HG03432 (cell line): ENCODE measurements at regions not wholly inside any gene's neighbourhood (a gene's known extent, or its start where the extent isn't known, plus 50 kb on each side); places are given as distances from the start of the nearest gene placed in this dataset.

Experiments
- ATAC-seq: cut with Tn5 transposase; IDR thresholded peaks from one replicate; pipeline ENCODE4 v1.9.1; 2021; ENCODE audit warnings: mild to moderate bottlenecking, moderate library complexity; ENCODE audit not compliant: unreplicated experiment

- no peak for ATAC-seq
Measured at GRCh38 chr22:49160261-49161001, 667.2 kb downstream of the BRD1 start.

DNA sequence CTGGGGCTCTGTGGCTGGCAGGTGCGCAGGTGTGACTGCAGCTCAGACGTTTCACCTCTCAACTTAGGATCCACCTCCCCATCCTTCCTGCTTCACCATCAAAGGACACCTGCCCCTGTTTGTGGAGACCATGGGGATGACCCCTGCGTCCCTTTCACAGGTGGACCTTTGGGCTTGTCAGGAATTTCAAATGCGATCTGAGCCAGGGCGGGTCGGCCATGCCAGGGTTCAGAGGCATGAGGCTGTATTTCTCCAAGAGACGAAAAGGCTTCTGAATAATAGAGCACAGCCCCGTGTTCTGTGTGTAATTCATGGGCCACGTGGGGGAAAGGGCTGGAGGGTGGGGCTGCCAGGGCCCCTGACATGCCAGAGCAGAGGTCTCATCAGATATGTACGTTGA, 668.0 kb downstream of the BRD1 start:
- no peak for ATAC-seq

- no peak for ATAC-seq
Measured at GRCh38 chr22:49158741-49159564, 668.7 kb downstream of the BRD1 start.

GRCh38 chr22:49157529-49158339, 669.9 kb downstream of the BRD1 start:
- no peak for ATAC-seq

GRCh38 chr22:49156662-49157285, 670.9 kb downstream of the BRD1 start:
- no peak for ATAC-seq

GRCh38 chr22:49155770-49156580, 671.7 kb downstream of the BRD1 start:
- ATAC-seq = no peak

- ATAC-seq = no peak
Measured at GRCh38 chr22:49155039-49155769, 672.5 kb downstream of the BRD1 start.

DNA sequence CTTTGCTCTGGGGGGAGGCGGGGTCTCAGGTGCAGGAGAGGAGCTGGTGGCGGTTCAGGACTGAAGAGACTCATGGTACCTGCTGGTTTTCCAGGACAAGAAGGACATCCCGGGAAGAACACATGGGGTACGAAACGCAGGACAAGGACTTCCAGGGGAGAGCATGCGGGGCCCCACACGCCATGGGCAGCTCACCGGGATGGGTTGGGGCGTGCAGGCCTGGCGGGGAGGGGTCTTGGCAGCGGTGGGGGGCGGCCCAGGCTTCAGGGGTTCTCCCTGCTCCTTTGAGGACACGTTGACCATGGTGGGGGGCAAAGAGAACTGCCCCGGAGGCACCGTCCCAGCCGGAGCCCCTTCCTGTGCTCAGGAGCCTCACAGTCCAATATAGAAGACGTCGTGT, 673.2 kb downstream of the BRD1 start:
- no peak for ATAC-seq

- no peak for ATAC-seq
Measured at GRCh38 chr22:49153921-49154320, 673.8 kb downstream of the BRD1 start.

DNA sequence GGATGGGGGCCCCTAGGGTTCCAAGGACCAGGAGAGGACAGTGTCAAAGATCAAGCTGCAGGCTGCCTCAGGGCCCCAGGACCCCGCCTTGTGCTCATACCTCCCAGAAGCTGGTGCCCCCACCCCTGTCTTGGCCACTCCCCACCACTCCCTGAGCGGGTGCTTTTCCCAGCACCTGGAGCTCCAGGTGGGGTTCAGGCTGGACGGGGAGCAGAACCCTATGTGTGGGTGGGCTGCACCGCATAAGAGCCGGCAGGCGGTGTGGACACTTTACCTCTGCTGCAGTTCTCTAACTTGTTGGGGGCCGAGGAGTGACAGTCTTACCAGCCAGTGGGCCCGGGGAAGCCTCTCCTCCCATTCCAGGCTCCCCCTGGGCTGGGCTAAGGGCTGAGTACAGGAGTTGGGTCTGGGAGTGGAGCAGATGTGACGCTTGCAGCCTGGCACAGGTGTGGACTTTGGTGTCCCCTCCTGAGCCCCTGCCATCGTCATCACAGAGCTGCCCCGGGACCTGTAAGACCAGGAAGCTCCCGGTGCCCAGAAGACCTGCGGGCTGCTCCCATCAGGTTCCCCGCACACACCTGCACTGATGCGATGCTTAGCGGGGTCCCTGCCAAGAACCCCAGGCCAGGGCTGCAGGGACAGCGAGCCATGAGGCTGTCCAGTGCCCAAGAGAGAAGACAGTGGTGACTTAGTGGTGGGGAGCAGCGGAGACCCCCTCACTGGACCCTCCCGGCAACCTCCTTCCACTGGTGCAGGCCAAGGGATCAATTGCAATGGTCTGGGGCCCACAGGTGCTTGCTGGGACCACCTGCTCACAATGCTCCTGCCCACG, 674.5 kb downstream of the BRD1 start:
- no peak for ATAC-seq

DNA sequence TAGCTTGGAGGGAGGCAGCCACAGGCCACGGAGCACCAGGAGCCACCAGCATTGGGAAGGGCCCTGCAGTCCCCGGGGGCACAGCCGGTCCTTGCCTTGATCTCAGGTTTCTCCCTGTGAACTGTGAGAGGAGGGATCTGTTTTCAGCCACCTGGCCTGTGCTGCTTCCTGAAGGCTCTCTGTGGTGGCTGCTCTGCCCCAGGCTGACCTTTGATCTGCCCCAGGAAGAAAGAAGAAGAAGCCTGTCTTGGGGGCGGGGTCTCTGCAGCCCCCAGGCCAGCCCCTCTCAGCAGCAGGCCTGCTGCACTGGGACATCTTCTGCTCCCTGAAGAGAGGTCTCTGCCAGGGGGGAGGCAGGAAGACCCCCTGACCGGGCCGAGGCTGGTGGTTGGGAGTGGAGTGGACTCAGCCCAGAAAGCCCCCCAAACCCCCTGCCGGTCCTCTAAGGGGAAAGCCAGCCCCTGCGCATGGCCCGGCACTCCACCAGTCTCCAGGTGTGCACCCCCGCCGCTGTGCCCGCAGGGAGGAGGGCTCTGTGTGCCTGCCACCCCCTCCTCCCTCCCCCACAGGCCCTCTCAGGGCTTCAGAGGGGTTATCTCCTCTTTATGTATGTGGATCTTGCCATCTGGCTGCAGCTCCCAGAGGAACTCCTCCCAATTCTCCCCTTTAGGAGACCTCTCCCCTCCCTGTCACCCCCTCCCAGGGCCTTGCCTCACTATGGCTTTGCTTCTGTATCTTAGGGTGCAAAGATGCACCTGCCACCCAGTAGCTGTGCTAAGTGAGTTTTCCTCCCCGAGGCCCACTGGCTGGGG, 675.3 kb downstream of the BRD1 start:
- no peak for ATAC-seq

DNA sequence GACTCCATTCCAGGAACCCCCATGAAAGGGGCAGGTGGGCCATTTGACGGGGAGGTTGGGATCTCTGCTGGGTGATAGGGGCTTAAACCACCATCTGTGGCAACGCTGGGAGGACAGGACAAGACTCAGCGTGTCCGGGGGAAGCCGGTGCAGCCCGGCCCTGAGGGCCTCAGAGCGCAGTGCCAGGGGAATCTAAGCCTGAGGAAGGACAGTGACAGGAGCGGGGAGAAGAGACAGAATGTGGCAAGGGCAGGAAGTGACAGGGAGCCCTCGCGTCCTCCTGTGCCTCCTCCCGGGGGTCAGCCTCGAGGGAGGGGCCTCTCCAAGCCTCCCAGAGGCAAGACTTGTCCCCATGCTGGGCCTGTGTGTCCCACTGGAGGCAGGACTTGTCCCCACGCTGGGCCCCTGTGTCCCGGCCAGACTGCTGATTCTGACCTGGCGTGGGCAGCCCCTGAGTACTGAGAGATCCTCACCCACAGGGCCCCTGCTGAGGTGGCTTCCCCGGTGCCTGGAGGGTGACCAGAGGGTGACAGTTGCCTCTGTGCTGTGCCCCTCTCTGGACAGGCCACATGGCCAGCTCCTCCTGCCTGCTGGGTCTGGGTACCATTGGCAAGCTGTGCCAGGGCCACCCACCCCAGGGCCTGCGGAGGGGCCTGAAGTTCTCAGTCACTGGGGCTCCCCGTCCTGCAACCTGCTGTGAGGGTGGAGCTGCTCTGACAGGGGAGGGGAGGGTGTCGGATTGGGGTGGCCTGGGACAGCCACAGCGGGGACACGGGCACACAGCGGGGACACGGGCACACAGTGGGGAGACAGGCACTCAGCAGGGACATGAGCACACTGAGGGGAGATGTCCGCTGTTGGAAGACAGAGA, 676.2 kb downstream of the BRD1 start:
- no peak for ATAC-seq

DNA sequence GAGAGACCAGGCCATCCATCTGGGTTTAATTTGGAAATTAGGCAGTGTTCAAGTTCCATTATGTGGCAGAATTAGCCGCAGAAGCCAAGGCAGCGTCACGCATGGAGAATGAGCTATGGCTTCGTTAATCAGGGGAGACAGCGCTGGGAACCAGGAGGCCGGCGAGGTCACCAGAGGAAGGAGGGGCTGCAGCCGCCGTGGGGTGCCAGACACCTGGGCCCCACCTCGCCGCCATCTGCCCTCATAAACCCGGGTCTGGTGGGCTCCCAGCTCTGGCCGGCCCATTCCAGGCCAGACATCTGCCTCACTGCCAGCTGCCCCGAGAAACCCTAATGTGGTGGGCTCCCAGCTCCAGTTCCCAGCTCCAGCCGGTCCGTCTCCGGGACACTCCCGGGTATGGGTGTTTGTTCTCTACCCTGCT, 676.9 kb downstream of the BRD1 start:
- no peak for ATAC-seq

DNA sequence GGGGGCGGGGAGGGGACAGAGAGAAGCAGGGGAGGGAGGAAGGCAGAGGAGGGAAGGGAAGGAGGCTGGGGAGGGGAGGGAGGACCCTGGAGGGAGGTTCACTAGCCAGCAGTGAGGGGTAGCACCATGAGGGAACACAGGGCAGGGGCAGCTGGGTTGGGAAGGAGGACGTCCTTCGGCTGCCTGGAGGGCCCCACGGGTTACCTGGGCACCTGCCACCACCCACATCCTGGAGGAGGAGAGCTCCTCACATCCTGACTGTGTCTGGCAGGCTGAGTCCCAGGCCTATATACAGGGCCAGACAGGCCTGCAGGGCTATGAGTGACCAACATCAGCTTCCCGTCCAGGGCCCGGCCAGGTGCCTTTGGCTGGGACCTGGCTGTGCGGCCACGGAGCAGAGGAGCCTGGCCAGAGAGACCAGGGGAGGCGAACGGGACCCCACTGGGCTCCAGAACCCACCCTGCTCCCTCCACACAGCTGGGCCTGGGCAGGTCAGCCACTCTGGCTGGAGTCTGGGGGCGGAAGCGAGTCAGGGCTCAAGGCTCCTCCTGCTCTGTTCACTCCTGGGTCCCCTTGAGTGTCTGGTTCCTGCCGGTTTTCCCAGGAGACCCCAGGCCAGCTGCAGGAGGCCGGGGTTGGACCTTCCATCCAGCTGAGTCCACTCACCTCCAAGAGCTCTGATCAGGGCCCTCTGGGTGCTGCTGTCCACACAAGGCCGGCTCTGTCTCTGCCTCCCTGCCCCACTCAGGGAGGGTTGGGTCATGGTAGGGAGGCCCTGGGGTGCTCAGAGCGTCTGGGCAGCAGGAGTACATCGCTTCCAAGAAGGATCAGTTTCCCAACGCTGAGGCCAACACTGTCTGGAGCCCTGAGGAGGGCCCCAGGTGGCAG, 677.7 kb downstream of the BRD1 start:
- ATAC-seq = no peak

- no peak for ATAC-seq
Measured at GRCh38 chr22:49148895-49149418, 678.7 kb downstream of the BRD1 start.
